Chondrocyte (in vitro differentiated cells): ENCODE measurements at regions not wholly inside any gene's neighbourhood (a gene's known extent, or its start where the extent isn't known, plus 50 kb on each side); places are given as distances from the start of the nearest gene placed in this dataset.

ENCODE experiments used
- DNase-seq: peaks from one replicate; pipeline ENCODE4 v3.0.0; 2021; ENCODE audit warnings: mixed read lengths, low spot score
- H3K27ac Mint-ChIP-seq: one replicate; pipeline ENCODE4 v1.8.0; 2021; ENCODE audit warnings: mild to moderate bottlenecking, moderate library complexity, mixed read lengths; ENCODE audit not compliant: unreplicated experiment
- H3K27me3 Mint-ChIP-seq: 2 replicates; pipeline ENCODE4 v1.8.0; 2021; ENCODE audit warnings: low read depth, mixed read lengths
- H3K36me3 Mint-ChIP-seq: 2 replicates; pipeline ENCODE4 v1.8.0; 2021; ENCODE audit warnings: low read depth, mixed read lengths
- H3K4me1 Mint-ChIP-seq: 2 replicates; pipeline ENCODE4 v1.8.0; 2021; ENCODE audit warnings: low read depth, mild to moderate bottlenecking, mixed read lengths
- H3K4me3 Mint-ChIP-seq: one replicate; pipeline ENCODE4 v1.8.0; 2021; ENCODE audit warnings: mild to moderate bottlenecking, moderate library complexity, mixed read lengths; ENCODE audit not compliant: unreplicated experiment
- H3K9me3 Mint-ChIP-seq: 2 replicates; pipeline ENCODE4 v1.8.0; 2021; ENCODE audit warnings: low read depth, mixed read lengths
- TF ChIP-seq, protein P1 (sequence below): fragments of 200-600 bp; sonication (generic); IDR thresholded peaks from 2 replicates; pipeline ENCODE4 v1.5.0; 2021; ENCODE audit warnings: antibody characterized with exemption, mild to moderate bottlenecking, moderate library complexity

GRCh38 chr17:77421630-77421972 lies 280.8 kb downstream of the SEC14L1 start:
- peaks cover 65% of the 10 kb centered on the region for H3K4me1 Mint-ChIP-seq

GRCh38 chr17:77422104-77422747 lies 281.5 kb downstream of the SEC14L1 start:
- H3K27ac Mint-ChIP-seq, result peak overlapping the region; percentile 27
- TF ChIP-seq, protein P1, sequence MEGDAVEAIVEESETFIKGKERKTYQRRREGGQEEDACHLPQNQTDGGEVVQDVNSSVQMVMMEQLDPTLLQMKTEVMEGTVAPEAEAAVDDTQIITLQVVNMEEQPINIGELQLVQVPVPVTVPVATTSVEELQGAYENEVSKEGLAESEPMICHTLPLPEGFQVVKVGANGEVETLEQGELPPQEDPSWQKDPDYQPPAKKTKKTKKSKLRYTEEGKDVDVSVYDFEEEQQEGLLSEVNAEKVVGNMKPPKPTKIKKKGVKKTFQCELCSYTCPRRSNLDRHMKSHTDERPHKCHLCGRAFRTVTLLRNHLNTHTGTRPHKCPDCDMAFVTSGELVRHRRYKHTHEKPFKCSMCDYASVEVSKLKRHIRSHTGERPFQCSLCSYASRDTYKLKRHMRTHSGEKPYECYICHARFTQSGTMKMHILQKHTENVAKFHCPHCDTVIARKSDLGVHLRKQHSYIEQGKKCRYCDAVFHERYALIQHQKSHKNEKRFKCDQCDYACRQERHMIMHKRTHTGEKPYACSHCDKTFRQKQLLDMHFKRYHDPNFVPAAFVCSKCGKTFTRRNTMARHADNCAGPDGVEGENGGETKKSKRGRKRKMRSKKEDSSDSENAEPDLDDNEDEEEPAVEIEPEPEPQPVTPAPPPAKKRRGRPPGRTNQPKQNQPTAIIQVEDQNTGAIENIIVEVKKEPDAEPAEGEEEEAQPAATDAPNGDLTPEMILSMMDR, result no peak
- H3K9me3 Mint-ChIP-seq, result no peaks in the 10 kb centered on the region
- no peak overlapping the region for H3K4me3 Mint-ChIP-seq
- no peak for DNase-seq
- H3K36me3 Mint-ChIP-seq, result no peaks in the 10 kb centered on the region
- no peaks in the 10 kb centered on the region for H3K27me3 Mint-ChIP-seq
- H3K4me1 Mint-ChIP-seq, result peaks cover 71% of the 10 kb centered on the region

More at GRCh38 chr17:77421630-77421972, 280.8 kb downstream of the SEC14L1 start:
- TF ChIP-seq, protein P1, result no peak
- DNase-seq, result no peak
- Mint-ChIP-seq H3K4me3 (no peak overlapping the region), H3K27me3 (no peaks in the 10 kb centered on the region), H3K27ac (peak overlapping the region; percentile 88), H3K9me3 (no peaks in the 10 kb centered on the region), H3K36me3 (no peaks in the 10 kb centered on the region)

- peaks cover 76% of the 10 kb centered on the region for H3K4me1 Mint-ChIP-seq
- no peaks in the 10 kb centered on the region for H3K9me3 Mint-ChIP-seq
- TF ChIP-seq, protein P1, result no peak
- no peaks in the 10 kb centered on the region for H3K27me3 Mint-ChIP-seq
- no peaks in the 10 kb centered on the region for H3K36me3 Mint-ChIP-seq
- peak overlapping the region; percentile 12 for H3K27ac Mint-ChIP-seq
- H3K4me3 Mint-ChIP-seq, result no peak overlapping the region
- DNase-seq, result no peak
Observed at GRCh38 chr17:77422748-77423113, 282.0 kb downstream of the SEC14L1 start.

DNA sequence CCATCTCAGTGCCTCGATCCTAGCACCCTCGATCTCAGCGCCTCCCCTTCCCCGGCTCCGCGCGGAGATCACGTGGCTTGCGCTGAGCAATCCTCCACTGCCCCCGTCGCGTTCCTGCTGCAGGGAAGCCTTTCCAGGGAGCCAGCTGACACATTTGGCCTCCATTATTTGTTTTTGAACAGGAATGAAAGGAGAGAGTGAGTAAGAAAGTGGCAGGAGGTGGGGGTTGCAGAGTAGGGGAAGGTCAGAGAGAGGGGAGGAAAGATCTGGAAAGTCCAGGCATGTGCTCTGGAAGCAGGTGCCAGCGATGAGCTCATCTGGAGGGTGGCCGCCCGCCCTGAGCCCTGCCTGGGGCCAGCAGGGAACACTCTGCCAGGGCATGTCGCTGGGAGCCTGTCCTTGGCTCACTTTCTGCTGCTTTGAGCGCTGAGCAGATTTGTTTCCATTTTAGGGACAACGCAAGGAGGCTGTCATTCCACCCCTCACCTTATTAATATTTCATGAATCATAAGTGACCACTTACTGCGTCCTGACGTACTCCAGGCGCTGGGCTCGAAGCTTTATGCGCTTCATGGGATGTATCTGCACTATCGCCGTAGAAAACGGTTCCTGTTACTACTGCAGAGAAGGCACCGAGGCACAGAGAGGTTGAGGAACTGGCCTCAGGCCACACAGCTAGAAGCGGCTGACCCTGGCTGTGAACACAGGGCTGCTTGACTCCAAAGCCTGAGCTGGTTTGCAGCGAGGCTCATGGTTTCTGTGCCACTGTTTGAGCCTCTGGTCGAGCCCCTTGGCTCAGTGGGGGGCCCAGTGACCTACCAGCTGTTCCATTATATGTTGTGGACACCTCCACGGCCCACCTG lies 283.1 kb downstream of the SEC14L1 start:
- H3K4me1 Mint-ChIP-seq, result peaks cover 85% of the 10 kb centered on the region
- TF ChIP-seq, protein P1, result no peak
- H3K27me3 Mint-ChIP-seq, result no peaks in the 10 kb centered on the region
- H3K4me3 Mint-ChIP-seq, result peak overlapping the region; percentile 28
- H3K9me3 Mint-ChIP-seq, result no peaks in the 10 kb centered on the region
- H3K27ac Mint-ChIP-seq, result peak overlapping the region; percentile 95
- no peaks in the 10 kb centered on the region for H3K36me3 Mint-ChIP-seq
- no peak for DNase-seq

DNA sequence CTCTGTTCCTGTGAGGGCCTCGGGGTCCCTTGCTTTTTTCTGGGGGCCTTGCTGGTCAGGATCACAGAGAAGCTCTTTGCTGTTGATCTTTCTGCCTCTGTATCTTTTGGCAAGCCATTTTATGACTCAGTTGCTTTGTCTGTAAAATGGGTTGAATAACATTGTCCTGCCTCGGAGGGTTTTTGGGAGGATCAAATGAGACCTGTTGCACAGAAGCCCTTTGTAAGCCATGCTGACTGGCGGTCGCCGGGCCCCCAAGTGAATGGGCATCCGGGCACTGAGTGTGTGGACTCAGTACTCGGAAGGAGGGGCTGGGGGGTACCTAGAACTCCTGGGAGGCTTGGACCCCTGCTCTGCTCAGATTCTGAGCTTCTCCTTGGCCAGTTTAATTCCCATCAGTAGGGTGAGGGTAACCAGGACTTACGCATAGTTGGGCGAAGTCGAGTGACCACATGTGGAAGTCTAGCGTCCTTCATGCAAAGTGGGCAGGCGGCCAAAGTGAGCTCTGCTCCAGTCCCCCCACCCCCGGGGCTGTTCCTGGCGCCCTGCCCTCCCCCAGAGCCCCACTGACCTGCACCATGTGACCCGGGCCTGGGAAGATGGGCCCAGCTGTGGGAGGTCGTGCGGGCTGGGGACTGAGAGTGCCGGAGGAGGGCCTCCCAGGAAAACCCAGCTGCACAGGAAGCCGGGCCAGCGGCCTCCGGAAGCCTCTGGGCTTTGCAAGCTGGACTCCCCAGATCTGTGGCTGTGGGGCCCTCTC lies 284.0 kb downstream of the SEC14L1 start:
- Mint-ChIP-seq H3K4me1 (peaks cover 90% of the 10 kb centered on the region), H3K27me3 (no peaks in the 10 kb centered on the region), H3K9me3 (no peaks in the 10 kb centered on the region), H3K4me3 (no peak overlapping the region), H3K27ac (peak overlapping the region; percentile 93), H3K36me3 (no peaks in the 10 kb centered on the region)
- TF ChIP-seq, protein P1, result no peak
- DNase-seq, result peak; percentile 80
